Sigmoid colon (tissue), 6 donors: ENCODE measurements at regions not wholly inside any gene's neighbourhood (a gene's known extent, or its start where the extent isn't known, plus 50 kb on each side); places are given as distances from the start of the nearest gene placed in this dataset.
"Not testable (repeated sequence)": the region's sequence is repeated elsewhere in the genome, so short reads cannot be mapped to it uniquely, and the experiment has no call there.

Experiments
- DNase-seq: peaks from one replicate; pipeline ENCODE4 v3.0.0-alpha.2; 2019
- H3K27ac ChIP-seq, 4 donors: fragments of 200-600 bp; sonication (generic); one replicate each; pipeline ENCODE4 v1.5.1; 2016 to 2019; ENCODE audit warnings: mild to moderate bottlenecking in 1 of 4
- H3K27me3 ChIP-seq, 3 donors: fragments of 200-600 bp; sonication (generic); one replicate each; pipeline ENCODE4 v1.5.1; 2019; ENCODE audit warnings: mild to moderate bottlenecking in 1 of 3
- H3K36me3 ChIP-seq, 4 donors: fragments of 200-600 bp; sonication (generic); one replicate each; pipeline ENCODE4 v1.5.1; 2016 to 2019
- H3K4me1 ChIP-seq, 4 donors: fragments of 200-600 bp; sonication (generic); one replicate each; pipeline ENCODE4 v1.5.1; 2017 to 2019
- H3K4me3 ChIP-seq, 4 donors: fragments of 200-600 bp; sonication (generic); one replicate each; pipeline ENCODE4 v1.5.1; 2017 to 2019; ENCODE audit warnings: mild to moderate bottlenecking in 2 of 4, moderate library complexity in 1 of 4
- H3K9me3 ChIP-seq, 4 donors: fragments of 200-600 bp in 3 of 4; sonication (generic) in 3 of 4; one replicate each; pipeline versions ENCODE4 v1.5.1 to v1.6.1; 2013 to 2019
- EP300 ChIP-seq, 4 donors: sonication (generic); formaldehyde crosslinking; IDR thresholded peaks; one replicate each; pipeline ENCODE4 v1.6.1; 2017; ENCODE audit warnings: antibody characterized with exemption in 4 of 4
- POLR2A ChIP-seq, 2 donors: fragments of 450-650 bp; IDR thresholded peaks; one replicate each; pipeline ENCODE4 v1.6.1; 2016; ENCODE audit warnings: antibody characterized with exemption in 2 of 2, mild to moderate bottlenecking in 2 of 2, moderate library complexity in 2 of 2
- POLR2AphosphoS5 ChIP-seq, 4 donors: sonication (generic); formaldehyde crosslinking; IDR thresholded peaks; one replicate each; pipeline ENCODE4 v1.6.1; 2017; ENCODE audit warnings: antibody characterized with exemption in 4 of 4
- WGBS, 2 donors: extraction: QIAGEN DNeasy Blood & Tissue Kit; methylation state at CpG; one replicate each; pipeline ENCODE4 v1.1.7; 2013; 5-methylcytosine and 5-hydroxymethylcytosine counted together
- intact Hi-C: fragments of 100-400 bp; cut with DNase I; formaldehyde crosslinking; loops from one replicate; pipeline ENCODE4 v1.15.1; 2023
- TF ChIP-seq, protein P1 (sequence below), 4 experiments: fragments of 450-650 bp in 3 of 4; fragments of 200-600 bp in 1 of 4; IDR thresholded peaks; one replicate each; pipeline ENCODE4 v1.5.1; 2016 to 2019; ENCODE audit warnings: antibody characterized with exemption in 4 of 4, mild to moderate bottlenecking in 3 of 4, moderate library complexity in 2 of 4
- donor health status: healthy with polysubstance abuse.
- donor health status: healthy.

DNA sequence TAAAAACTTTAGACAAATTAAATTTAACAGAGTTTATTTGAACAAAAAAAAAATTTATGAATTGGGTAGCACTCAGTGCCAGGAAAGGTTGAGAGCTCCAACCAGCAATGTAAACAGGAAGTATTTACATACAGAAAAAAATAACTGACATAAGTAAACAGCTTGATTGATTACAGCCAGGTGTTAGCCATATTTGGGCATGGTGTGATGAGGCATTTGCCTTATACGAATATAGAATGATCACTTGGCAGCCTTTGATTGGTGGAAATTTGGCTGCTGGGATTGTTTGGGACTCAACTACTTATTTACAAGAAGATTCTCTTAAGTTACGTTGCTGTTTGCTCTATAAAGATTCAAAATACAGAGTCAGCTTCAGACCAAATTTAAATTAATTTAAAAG is 172.0 kb downstream of the ADAM29 start:
- intact Hi-C loops, result no loop called here
- WGBS, 2 donors, result 61 to 77% methylated on average over 2 of the region's 2 CpGs
- no peak overlapping the region for H3K27ac ChIP-seq
- no peaks in the 10 kb centered on the region for H3K4me1 ChIP-seq
- H3K36me3 ChIP-seq, result no peaks in the 10 kb centered on the region
- H3K27me3 ChIP-seq, result no peaks in the 10 kb centered on the region
- DNase-seq, result no peak
- H3K9me3 ChIP-seq, result no peaks in the 10 kb centered on the region
- TF ChIP-seq POLR2A (IDR thresholded peaks at IDR 0.05), result no peak
- TF ChIP-seq POLR2AphosphoS5 (IDR thresholded peaks at IDR 0.05), result no peak
- TF ChIP-seq, protein P1, sequence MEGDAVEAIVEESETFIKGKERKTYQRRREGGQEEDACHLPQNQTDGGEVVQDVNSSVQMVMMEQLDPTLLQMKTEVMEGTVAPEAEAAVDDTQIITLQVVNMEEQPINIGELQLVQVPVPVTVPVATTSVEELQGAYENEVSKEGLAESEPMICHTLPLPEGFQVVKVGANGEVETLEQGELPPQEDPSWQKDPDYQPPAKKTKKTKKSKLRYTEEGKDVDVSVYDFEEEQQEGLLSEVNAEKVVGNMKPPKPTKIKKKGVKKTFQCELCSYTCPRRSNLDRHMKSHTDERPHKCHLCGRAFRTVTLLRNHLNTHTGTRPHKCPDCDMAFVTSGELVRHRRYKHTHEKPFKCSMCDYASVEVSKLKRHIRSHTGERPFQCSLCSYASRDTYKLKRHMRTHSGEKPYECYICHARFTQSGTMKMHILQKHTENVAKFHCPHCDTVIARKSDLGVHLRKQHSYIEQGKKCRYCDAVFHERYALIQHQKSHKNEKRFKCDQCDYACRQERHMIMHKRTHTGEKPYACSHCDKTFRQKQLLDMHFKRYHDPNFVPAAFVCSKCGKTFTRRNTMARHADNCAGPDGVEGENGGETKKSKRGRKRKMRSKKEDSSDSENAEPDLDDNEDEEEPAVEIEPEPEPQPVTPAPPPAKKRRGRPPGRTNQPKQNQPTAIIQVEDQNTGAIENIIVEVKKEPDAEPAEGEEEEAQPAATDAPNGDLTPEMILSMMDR (IDR thresholded peaks at IDR 0.05), result no peak
- TF ChIP-seq EP300 (IDR thresholded peaks at IDR 0.05), result no peak
- H3K4me3 ChIP-seq, result no peak overlapping the region

DNA sequence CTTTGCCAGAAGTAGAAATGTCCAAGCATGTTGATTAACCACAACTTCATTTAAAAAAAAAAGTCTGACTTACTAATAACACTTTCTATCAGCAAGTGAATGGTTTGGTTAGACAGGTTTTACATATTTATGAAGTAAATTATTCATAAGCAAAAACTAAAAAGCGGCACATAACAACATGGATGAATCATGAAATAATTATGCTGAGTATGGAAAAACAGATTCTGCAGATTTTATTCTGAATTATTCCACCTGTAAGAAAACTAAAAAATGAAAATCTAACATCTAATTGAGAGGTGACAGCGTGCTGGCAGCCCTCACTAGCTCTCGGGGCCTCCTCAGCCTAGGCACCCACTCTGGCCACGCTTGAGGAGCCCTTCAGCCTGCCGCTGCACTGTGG is 173.5 kb downstream of the ADAM29 start:
- H3K4me3 ChIP-seq, result no peak overlapping the region
- H3K9me3 ChIP-seq, result no peaks in the 10 kb centered on the region
- no peaks in the 10 kb centered on the region for H3K4me1 ChIP-seq
- 69 to 87% methylated on average over 5 of the region's 5 CpGs for WGBS, 2 donors
- intact Hi-C loops, result no loop called here
- H3K36me3 ChIP-seq, result no peaks in the 10 kb centered on the region
- DNase-seq, result no peak
- H3K27me3 ChIP-seq, result no peaks in the 10 kb centered on the region
- no peak for TF ChIP-seq POLR2AphosphoS5 (IDR thresholded peaks at IDR 0.05)
- TF ChIP-seq EP300 (IDR thresholded peaks at IDR 0.05), result no peak
- no peak for TF ChIP-seq POLR2A (IDR thresholded peaks at IDR 0.05)
- TF ChIP-seq, protein P1 (IDR thresholded peaks at IDR 0.05), result no peak
- H3K27ac ChIP-seq, result no peak overlapping the region

DNA sequence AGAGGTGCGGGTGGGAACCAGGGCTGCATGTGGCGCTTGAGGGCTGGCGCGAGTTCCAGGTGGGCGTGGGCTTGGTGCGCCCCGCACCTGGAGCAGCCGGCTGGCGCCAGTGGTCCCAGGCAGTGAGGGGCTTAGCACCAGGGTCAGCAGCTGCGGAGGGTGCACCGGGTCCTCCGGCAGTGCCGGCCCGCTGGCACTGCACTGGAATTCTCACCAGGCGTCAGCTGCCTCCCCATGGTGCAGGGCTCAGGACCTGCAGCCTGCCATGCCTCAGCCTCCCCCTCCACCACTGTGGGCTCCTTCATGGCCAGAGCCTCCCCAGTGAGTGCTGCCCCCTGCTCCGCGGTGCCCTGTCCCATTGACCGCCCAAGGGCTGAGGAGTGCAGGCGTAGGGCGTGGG is 174.0 kb downstream of the ADAM29 start:
- Histone ChIP-seq H3K27ac (no peak overlapping the region), H3K4me3 (no peak overlapping the region), H3K9me3 (no peaks in the 10 kb centered on the region), H3K4me1 (no peaks in the 10 kb centered on the region), H3K27me3 (no peaks in the 10 kb centered on the region), H3K36me3 (no peaks in the 10 kb centered on the region)
- intact Hi-C loops, result no loop called here
- DNase-seq, result peak; percentile 54
- no peak for TF ChIP-seq POLR2AphosphoS5 (IDR thresholded peaks at IDR 0.05)
- TF ChIP-seq POLR2A (IDR thresholded peaks at IDR 0.05), result no peak
- no peak for TF ChIP-seq EP300 (IDR thresholded peaks at IDR 0.05)
- TF ChIP-seq, protein P1 (IDR thresholded peaks at IDR 0.05), result no peak
- WGBS, 2 donors, result 81 to 93% methylated on average over 20 of the region's 20 CpGs

- H3K27ac ChIP-seq, intact Hi-C loops, H3K9me3 ChIP-seq, H3K36me3 ChIP-seq, H3K4me3 ChIP-seq, H3K27me3 ChIP-seq, H3K4me1 ChIP-seq: not testable (repeated sequence)
- WGBS, 2 donors, result 80 to 82% methylated on average over 9 of the region's 9 CpGs
- DNase-seq, result peak; percentile 46
Measured at GRCh38 chr4:175093055-175093454, 174.9 kb downstream of the ADAM29 start.

- TF ChIP-seq POLR2AphosphoS5 (IDR thresholded peaks at IDR 0.05), result no peak
- no peak for TF ChIP-seq EP300 (IDR thresholded peaks at IDR 0.05)
- TF ChIP-seq, protein P1 (IDR thresholded peaks at IDR 0.05), result no peak
- TF ChIP-seq POLR2A (IDR thresholded peaks at IDR 0.05), result no peak
- peaks cover 0 to 3% (median 0%) of the 10 kb centered on the region in 4 donors for H3K4me1 ChIP-seq
- DNase-seq, result no peak
- peaks cover 0 to 1% (median 0%) of the 10 kb centered on the region in 4 donors for H3K9me3 ChIP-seq
- intact Hi-C loops, result no loop called here
- H3K27me3 ChIP-seq, result no peaks in the 10 kb centered on the region
- H3K36me3 ChIP-seq, result no peaks in the 10 kb centered on the region
- 75 to 83% methylated on average over 2 of the region's 2 CpGs for WGBS, 2 donors
- no peak overlapping the region for H3K27ac ChIP-seq
- H3K4me3 ChIP-seq, result no peak overlapping the region
Measured at GRCh38 chr4:175103403-175103802, 185.2 kb downstream of the ADAM29 start.
